GM13977 (cell line): ENCODE measurements at regions not wholly inside any gene's neighbourhood (a gene's known extent, or its start where the extent isn't known, plus 50 kb on each side); places are given as distances from the start of the nearest gene placed in this dataset.

Experiments
- DNase-seq: peaks from one replicate; pipeline ENCODE4 v3.0.0; 2012; ENCODE audit warnings: low spot score
- in situ Hi-C: fragments of 300-500 bp; cut with MboI; formaldehyde crosslinking; loops from one replicate; pipeline ENCODE4 v1.12.0; 2022; ENCODE audit warnings: low sequenced_read_pairs, low pct_unique_long_range_greater_than_20kb, mixed read lengths, inconsistent platforms; ENCODE audit not compliant: unreplicated experiment
- TF ChIP-seq, protein P1 (sequence below): IDR thresholded peaks from 2 replicates; pipeline ENCODE4 v1.5.1; 2012; ENCODE audit warnings: mild to moderate bottlenecking, control low read depth; ENCODE audit not compliant: insufficient read depth; ENCODE audit errors: extremely low read depth, missing control alignments

DNA sequence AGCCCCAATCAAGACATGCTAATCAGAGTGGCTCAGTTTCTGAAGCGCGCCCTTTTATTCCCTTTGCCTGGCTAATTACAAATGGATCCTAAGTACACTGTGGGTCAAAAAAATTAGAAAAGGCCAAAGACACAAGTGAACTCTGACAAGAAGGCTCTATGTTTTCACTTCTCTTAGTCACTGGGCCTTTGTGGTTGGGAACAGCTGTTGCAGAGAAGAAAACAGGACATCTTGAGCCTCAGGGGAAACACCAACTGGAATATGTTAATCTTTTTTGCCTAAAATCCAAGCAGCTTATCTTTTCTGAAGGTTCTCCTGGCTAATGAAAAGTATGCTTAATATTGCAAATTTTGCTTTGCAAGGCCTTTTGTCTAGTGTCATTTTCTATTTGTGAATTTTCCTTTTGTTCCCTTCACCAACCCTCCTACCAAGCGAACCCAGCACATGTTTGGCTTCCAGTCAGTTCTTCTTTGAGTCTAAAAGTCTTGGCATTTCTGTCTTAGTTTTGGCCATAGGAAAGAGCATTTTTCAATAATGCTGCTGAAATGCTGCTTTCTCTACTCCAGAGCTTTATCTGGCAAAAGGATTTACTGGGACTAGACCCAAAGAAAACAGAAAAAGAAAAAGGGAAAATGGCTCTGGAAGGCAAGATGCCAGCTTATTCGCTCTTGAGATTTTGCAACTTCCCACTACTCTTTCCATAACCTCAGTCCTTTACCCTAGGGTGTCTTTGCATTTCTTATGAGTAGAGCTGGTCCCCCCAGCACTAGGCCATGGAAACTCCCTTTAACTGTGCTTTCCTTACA is 440.2 kb upstream of the ST6GAL2 start:
- TF ChIP-seq, protein P1, sequence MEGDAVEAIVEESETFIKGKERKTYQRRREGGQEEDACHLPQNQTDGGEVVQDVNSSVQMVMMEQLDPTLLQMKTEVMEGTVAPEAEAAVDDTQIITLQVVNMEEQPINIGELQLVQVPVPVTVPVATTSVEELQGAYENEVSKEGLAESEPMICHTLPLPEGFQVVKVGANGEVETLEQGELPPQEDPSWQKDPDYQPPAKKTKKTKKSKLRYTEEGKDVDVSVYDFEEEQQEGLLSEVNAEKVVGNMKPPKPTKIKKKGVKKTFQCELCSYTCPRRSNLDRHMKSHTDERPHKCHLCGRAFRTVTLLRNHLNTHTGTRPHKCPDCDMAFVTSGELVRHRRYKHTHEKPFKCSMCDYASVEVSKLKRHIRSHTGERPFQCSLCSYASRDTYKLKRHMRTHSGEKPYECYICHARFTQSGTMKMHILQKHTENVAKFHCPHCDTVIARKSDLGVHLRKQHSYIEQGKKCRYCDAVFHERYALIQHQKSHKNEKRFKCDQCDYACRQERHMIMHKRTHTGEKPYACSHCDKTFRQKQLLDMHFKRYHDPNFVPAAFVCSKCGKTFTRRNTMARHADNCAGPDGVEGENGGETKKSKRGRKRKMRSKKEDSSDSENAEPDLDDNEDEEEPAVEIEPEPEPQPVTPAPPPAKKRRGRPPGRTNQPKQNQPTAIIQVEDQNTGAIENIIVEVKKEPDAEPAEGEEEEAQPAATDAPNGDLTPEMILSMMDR = no peak
- no peak for DNase-seq
- in situ Hi-C loops = no loop called here

DNA sequence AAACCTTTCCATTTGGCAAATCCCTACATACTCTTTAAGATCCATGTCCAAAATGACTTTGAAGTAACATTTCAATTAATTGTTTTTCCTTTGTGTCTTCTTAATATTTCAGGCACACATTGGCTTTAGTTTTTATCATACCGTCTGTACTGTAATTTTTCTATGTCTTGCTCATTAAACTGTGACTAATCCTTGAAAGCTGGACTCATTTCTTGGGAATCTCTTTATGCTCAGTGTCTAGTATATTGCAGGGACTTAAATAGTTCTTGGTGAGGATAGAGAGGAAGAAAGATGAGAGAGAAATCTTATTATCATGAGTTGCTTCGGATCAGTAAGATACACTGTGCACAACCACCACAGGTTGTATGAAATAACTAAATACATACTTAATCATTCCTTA is 448.3 kb upstream of the ST6GAL2 start:
- DNase-seq = no peak
- TF ChIP-seq, protein P1 = no peak
- in situ Hi-C loops = no loop called here

DNA sequence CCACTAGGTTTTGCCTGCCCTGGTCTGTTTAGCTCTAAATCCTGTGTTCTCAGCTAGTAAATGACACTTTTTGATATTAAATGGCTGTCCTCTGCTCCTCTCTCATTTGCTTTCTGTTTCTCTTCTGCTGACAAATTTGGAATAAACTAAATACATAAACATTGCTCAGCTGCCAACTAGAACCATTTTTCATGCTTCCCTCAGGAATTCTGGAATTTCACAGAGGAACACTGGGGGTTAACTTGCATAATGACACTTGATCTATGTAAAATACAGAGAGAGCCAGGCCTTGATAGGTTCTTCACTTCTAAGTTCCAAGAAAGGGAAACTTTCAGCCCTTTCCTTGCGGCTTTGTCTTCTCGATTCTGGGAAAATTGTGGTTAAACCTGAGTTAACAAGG is 450.6 kb upstream of the ST6GAL2 start:
- in situ Hi-C loops = no loop called here
- TF ChIP-seq, protein P1 = no peak
- DNase-seq = no peak

DNA sequence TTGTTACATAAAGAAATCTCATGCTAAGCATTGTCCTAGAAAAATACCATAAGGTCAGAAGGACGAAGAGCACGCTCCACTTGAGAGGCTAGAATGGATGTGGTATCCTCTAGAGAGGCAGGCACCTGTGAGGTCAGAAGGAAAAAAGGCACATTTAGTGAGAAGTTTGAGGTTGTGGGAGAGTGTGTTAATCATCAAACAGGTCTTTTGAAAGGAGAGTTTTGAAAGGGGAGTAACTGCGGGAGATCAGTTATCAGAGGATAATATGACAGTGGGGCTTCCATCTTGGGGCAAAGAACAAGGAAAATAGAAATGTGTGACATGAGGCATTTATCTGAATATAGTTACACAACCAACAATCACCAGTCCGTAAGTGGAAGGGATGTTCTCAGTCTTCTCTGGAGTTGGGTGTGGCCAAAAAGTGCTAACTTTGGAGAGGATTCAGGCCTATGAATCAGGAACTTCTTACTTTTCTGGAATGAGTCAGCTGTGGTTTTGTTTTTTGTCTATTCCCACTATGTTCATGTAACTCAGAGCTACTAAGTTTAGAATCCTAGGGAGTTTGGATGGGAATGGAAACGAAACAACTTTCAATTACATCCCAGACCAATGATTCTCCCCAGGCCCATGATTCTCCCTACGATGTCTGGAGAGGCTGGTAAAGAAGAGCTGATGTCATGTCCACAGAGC is 451.4 kb upstream of the ST6GAL2 start:
- DNase-seq = no peak
- in situ Hi-C loops = no loop called here
- TF ChIP-seq, protein P1 = no peak

DNA sequence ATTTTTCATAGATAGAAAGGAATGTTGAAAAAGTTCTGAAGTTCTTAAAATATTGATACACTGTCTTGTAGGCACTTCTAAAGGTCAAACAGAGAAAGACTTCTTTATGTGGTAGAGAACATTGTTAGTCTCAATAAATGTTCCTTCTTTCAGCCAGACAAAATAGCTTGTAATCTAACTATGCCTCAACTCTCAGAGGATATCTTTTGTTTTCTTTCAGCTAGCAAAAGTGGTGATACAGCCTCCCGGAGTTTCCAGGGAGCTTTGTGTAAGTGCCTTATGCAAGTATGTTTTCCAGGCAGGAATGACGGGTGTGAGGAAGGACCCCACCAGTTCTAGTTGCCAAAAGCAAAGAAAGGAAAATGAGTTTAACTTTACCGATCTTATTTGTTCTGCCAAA is 452.1 kb upstream of the ST6GAL2 start:
- in situ Hi-C loops = no loop called here
- DNase-seq = no peak
- TF ChIP-seq, protein P1 = no peak

DNA sequence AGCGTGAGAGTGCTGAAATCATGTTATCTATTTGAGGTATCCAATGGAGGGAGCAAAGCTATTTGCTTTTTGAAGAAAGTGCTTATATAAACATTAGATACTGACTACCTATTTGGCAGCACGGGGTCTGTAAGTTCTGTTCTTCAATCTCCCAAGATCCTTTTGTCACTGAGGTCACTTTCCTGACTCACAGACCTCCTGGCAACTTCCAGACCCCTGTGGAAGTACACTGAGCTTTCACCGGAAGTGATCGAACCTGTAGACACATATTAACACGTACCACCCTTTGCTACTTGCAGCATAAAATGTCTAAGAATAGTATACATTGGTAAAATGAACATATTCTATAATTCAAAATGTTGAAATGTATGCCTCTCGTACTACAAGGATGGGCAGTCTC is 452.6 kb upstream of the ST6GAL2 start:
- DNase-seq = no peak
- in situ Hi-C loops = no loop called here
- TF ChIP-seq, protein P1 = no peak
